ENCODE measurements at regions not wholly inside any gene's neighbourhood (a gene's known extent, or its start where the extent isn't known, plus 50 kb on each side); places are given as distances from the start of the nearest gene placed in this dataset.

- H3K36me3 Mint-ChIP-seq (ENCODE audit: insufficient read depth, unreplicated experiment), result no peaks in the 10 kb centered on the region
- Histone ChIP-seq H3K4me1 (no peaks in the 10 kb centered on the region), H3K4me3 (ENCODE audit: low read depth, low read length) (no peak overlapping the region), H3K36me3 (ENCODE audit: control insufficient read depth, insufficient read depth, low read length) (no peaks in the 10 kb centered on the region), H3K27me3 (replicated peaks; ENCODE audit: control insufficient read depth, insufficient read depth, low read length) (no peaks in the 10 kb centered on the region), H3K9me3 (no peaks in the 10 kb centered on the region)
- H3K27ac Mint-ChIP-seq (ENCODE audit: unreplicated experiment), result no peak overlapping the region
- intact Hi-C loops (cut with micrococcal nuclease; ENCODE audit: unreplicated experiment), result no loop called here
- ChIA-PET CTCF (no interaction called here), POLR2A (no interaction called here)
- no peaks in the 10 kb centered on the region for H3K4me1 Mint-ChIP-seq (ENCODE audit: low read depth, unreplicated experiment)
- no peak overlapping the region for H3K4me3 Mint-ChIP-seq (ENCODE audit: unreplicated experiment)
- no peak for DNase-seq
- no TSS peak for BruUV-seq (replicated peaks)
- no peaks in the 10 kb centered on the region for H3K9me3 Mint-ChIP-seq (ENCODE audit: unreplicated experiment)
- TF ChIP-seq CTCF (IDR thresholded peaks at IDR 0.05; ENCODE audit: insufficient read depth in 1 of 2, low read depth in 1 of 2, low read length in 1 of 2, severe bottlenecking in 1 of 2, unreplicated experiment in 1 of 2), result no peak
- peaks cover 26% of the 10 kb centered on the region for H3K27me3 Mint-ChIP-seq (ENCODE audit: insufficient read depth, unreplicated experiment)
These were observed 189.9 kb downstream of the WNT5A start for GRCh38 chr3:55297245-55297644.

GRCh38 chr3:55296791-55297190 lies 190.3 kb downstream of the WNT5A start:
- intact Hi-C loops (cut with micrococcal nuclease; ENCODE audit: unreplicated experiment), result no loop called here
- Mint-ChIP-seq H3K4me1 (ENCODE audit: low read depth, unreplicated experiment) (no peaks in the 10 kb centered on the region), H3K36me3 (ENCODE audit: insufficient read depth, unreplicated experiment) (no peaks in the 10 kb centered on the region), H3K9me3 (ENCODE audit: unreplicated experiment) (no peaks in the 10 kb centered on the region), H3K27ac (ENCODE audit: unreplicated experiment) (no peak overlapping the region), H3K27me3 (ENCODE audit: insufficient read depth, unreplicated experiment) (peaks cover 29% of the 10 kb centered on the region), H3K4me3 (ENCODE audit: unreplicated experiment) (no peak overlapping the region)
- no peak for DNase-seq
- H3K9me3 ChIP-seq, result no peaks in the 10 kb centered on the region
- TF ChIP-seq CTCF (IDR thresholded peaks at IDR 0.05; ENCODE audit: insufficient read depth in 1 of 2, low read depth in 1 of 2, low read length in 1 of 2, severe bottlenecking in 1 of 2, unreplicated experiment in 1 of 2), result no peak
- BruUV-seq (replicated peaks), result no TSS peak
- ChIA-PET POLR2A (no interaction called here), CTCF (no interaction called here)
- no peaks in the 10 kb centered on the region for H3K36me3 ChIP-seq (ENCODE audit: control insufficient read depth, insufficient read depth, low read length)
- no peaks in the 10 kb centered on the region for H3K4me1 ChIP-seq
- no peaks in the 10 kb centered on the region for H3K27me3 ChIP-seq (replicated peaks; ENCODE audit: control insufficient read depth, insufficient read depth, low read length)
- no peak overlapping the region for H3K4me3 ChIP-seq (ENCODE audit: low read depth, low read length)

GRCh38 chr3:55296030-55296429 lies 191.1 kb downstream of the WNT5A start:
- no peak for TF ChIP-seq CTCF (IDR thresholded peaks at IDR 0.05; ENCODE audit: insufficient read depth in 1 of 2, low read depth in 1 of 2, low read length in 1 of 2, severe bottlenecking in 1 of 2, unreplicated experiment in 1 of 2)
- BruUV-seq (replicated peaks), result no TSS peak
- ChIA-PET POLR2A (no interaction called here), CTCF (no interaction called here)
- H3K4me1 Mint-ChIP-seq (ENCODE audit: low read depth, unreplicated experiment), result no peaks in the 10 kb centered on the region
- H3K27ac Mint-ChIP-seq (ENCODE audit: unreplicated experiment), result no peak overlapping the region
- intact Hi-C loops (cut with micrococcal nuclease; ENCODE audit: unreplicated experiment), result no loop called here
- no peak overlapping the region for H3K4me3 Mint-ChIP-seq (ENCODE audit: unreplicated experiment)
- Histone ChIP-seq H3K4me3 (ENCODE audit: low read depth, low read length) (no peak overlapping the region), H3K27me3 (replicated peaks; ENCODE audit: control insufficient read depth, insufficient read depth, low read length) (no peaks in the 10 kb centered on the region), H3K36me3 (ENCODE audit: control insufficient read depth, insufficient read depth, low read length) (no peaks in the 10 kb centered on the region), H3K9me3 (no peaks in the 10 kb centered on the region), H3K4me1 (no peaks in the 10 kb centered on the region)
- no peak for DNase-seq
- H3K9me3 Mint-ChIP-seq (ENCODE audit: unreplicated experiment), result no peaks in the 10 kb centered on the region
- H3K27me3 Mint-ChIP-seq (ENCODE audit: insufficient read depth, unreplicated experiment), result peaks cover 29% of the 10 kb centered on the region
- H3K36me3 Mint-ChIP-seq (ENCODE audit: insufficient read depth, unreplicated experiment), result no peaks in the 10 kb centered on the region

Measured in Caco-2 (cell line).